ENCODE measurements at regions not wholly inside any gene's neighbourhood (a gene's known extent, or its start where the extent isn't known, plus 50 kb on each side); places are given as distances from the start of the nearest gene placed in this dataset.

DNA sequence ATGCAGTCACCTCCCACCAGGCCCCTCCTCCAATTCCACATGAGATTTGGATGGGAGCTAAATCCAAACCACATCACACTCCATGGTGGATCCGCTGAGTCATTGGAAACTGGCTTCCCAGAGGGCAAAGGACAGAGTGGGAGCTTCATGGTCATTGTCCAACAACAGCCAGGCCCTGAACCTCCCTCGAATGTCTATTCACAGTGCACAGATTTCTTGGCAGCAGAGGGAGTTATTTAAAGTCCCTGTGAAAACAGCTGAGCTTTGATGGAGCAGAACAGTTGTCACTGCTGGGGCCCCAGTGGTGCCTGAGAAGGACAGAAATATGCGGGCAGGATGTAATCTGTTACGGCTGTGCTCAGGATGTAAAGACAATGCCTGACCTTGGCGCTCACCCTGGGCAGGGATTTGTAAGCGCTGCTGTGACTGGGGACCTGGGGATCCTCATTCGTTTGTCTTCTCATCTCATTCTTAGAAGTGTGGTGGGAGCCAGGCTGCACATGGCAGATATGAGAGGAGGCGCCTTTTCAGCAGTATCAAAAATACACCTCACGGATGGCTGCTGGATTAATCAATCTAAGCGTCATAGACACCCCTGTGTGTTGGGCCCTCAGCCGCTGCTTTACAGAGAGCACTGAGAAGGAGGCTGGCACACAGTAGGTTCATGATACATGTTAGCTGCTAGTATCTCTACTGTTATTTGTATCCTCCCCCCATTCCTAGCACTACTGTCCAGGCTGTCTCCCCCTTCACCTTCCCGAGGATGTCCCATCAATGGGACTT, 439.4 kb downstream of the PTPRU start:
- Histone ChIP-seq H3K4me3 (ENCODE audit: low read depth, low read length) (no peak overlapping the region), H3K36me3 (ENCODE audit: control insufficient read depth, insufficient read depth, low read length) (no peaks in the 10 kb centered on the region), H3K27me3 (ENCODE audit: control insufficient read depth, insufficient read depth, low read length) (no peaks in the 10 kb centered on the region)
- DNase-seq (ENCODE audit: low read depth) = no peak
- TF ChIP-seq, protein P1, sequence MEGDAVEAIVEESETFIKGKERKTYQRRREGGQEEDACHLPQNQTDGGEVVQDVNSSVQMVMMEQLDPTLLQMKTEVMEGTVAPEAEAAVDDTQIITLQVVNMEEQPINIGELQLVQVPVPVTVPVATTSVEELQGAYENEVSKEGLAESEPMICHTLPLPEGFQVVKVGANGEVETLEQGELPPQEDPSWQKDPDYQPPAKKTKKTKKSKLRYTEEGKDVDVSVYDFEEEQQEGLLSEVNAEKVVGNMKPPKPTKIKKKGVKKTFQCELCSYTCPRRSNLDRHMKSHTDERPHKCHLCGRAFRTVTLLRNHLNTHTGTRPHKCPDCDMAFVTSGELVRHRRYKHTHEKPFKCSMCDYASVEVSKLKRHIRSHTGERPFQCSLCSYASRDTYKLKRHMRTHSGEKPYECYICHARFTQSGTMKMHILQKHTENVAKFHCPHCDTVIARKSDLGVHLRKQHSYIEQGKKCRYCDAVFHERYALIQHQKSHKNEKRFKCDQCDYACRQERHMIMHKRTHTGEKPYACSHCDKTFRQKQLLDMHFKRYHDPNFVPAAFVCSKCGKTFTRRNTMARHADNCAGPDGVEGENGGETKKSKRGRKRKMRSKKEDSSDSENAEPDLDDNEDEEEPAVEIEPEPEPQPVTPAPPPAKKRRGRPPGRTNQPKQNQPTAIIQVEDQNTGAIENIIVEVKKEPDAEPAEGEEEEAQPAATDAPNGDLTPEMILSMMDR (IDR thresholded peaks at IDR 0.05; ENCODE audit: insufficient read depth, low read length, poor library complexity, severe bottlenecking) = no peak

DNA sequence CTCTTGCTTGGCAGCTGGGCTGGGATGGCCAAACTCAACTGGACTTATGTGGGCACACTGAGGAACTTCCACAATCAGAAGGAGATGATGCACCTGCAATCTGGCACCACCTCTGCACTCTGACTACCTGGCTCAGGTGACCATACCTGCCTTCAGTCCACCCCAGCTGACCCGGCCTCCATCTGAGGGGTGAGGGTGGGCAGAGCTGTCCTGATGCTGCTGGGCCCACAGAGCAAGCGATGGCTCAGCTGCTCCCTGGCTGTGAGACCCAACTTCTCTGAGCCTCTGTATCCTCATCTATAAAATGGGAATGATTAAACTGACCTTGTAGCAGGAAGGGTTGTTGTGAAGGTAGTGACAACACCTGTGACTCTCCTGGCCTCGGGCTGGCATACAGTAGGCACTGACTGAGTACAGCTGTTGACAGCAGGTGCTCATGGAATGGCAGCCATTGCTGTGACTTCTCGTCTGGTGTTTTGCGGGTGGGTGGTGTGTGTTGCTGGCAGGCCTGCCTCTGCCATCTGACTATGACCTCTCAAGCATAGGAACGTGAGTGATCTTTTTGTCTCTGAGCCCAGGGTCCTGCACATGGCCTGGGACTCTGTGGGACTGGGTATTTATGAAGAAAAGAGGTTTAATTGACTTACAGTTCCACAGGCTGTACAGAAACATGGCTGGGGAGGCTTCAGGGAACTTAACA, 438.5 kb downstream of the PTPRU start:
- H3K4me3 ChIP-seq (ENCODE audit: low read depth, low read length) = no peak overlapping the region
- no peak for DNase-seq (ENCODE audit: low read depth)
- TF ChIP-seq, protein P1 (IDR thresholded peaks at IDR 0.05; ENCODE audit: insufficient read depth, low read length, poor library complexity, severe bottlenecking) = no peak
- H3K36me3 ChIP-seq (ENCODE audit: control insufficient read depth, insufficient read depth, low read length) = no peaks in the 10 kb centered on the region
- H3K27me3 ChIP-seq (ENCODE audit: control insufficient read depth, insufficient read depth, low read length) = no peaks in the 10 kb centered on the region

DNA sequence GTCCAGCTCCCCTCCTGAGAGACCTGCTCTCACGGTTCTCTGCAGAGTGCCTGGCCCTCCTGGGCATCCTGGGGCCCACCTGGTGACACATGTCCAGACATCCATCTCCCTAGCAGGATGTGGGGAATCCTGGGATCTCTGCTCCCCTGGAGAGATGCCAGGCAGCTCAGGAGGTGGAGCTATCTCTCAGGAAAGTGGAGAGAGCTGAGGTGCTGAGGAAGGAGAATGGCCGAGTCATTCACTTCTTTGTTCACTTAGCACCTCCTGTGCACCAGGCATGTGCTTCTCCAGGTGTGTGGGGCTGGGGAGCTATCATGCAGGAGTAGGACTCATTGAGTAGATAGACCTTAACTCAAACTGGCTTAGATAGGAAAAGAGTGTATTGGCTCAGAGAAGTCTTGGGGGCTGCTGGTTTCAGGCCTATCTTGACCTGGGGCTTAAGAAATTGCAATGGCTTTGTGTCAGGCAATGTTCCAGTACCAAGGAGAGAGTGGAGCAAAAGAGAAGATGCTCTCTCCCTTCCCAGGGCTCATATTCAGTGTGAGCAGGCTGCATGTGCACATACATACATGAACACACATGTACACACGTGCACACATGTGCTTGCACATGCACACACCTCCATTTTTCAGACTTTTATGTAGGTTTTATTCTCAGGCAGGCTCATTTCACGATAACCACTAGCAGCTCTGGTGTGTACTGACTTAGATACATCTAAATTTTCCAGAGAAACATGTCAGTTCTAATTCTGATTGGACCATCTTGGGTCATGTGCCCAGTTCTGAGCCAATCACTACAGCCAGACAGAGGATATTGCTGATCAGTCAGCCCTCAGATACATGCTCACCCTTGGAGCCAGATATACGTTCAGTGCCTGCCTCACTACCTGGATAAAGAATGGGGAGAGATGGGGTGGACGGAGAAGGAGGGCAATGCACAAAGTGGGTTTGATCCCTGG, 437.6 kb downstream of the PTPRU start:
- H3K4me3 ChIP-seq (ENCODE audit: low read depth, low read length) = no peak overlapping the region
- no peaks in the 10 kb centered on the region for H3K36me3 ChIP-seq (ENCODE audit: control insufficient read depth, insufficient read depth, low read length)
- TF ChIP-seq, protein P1 (IDR thresholded peaks at IDR 0.05; ENCODE audit: insufficient read depth, low read length, poor library complexity, severe bottlenecking) = no peak
- H3K27me3 ChIP-seq (ENCODE audit: control insufficient read depth, insufficient read depth, low read length) = no peaks in the 10 kb centered on the region
- DNase-seq (ENCODE audit: low read depth) = no peak

DNA sequence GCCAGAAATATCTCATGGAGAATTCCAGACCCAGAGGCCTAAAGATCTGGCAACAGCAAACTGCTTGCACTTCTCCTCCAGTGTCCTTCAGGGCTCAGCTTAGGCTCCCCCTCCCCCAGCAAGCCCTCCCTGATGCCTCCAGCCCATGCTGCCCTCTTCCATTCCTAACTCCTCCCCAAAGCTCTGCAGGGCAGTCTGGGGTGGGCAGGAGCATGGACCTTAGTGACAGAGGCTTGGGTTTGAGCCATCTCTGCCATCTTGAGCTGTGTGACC, 436.8 kb downstream of the PTPRU start:
- DNase-seq (ENCODE audit: low read depth) = no peak
- H3K36me3 ChIP-seq (ENCODE audit: control insufficient read depth, insufficient read depth, low read length) = no peaks in the 10 kb centered on the region
- TF ChIP-seq, protein P1 (IDR thresholded peaks at IDR 0.05; ENCODE audit: insufficient read depth, low read length, poor library complexity, severe bottlenecking) = no peak

DNA sequence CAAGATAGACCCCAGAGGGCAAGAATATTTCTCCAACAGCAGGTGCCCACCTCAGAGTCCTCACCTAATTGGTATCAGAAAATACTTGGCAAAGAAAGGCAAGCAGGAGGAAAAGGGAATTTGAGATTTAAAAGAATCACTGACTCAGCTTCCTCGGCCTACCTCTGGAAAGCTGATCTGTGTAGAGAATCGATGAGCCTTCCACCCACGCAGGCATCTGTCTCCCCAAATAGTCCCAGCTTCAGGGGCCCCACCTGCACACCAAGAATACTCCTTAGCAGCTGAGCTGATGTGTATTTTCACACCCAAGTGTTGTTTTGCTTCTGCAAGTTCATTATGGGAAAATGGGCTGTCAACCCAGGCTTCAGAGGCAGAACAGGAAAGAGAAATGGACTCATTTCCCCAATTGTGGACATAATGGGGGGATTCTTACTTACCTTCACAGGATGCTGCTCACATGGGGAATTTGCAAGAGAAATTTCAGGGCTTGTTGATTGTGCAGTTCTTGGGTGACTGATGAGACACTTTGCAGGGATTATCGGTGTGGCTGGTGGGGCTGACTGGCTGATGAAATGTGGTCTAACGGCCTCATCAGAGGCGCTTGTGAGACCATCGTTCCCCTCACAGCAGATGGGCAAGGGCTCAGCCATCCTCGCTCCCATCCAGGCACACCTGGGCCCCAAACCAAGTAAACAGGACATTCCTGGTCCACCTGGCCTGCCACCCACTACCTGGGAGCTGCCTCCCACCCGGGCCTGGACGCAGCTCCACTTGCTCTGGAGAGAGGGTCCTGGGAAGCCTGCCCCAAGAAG, 436.3 kb downstream of the PTPRU start:
- Histone ChIP-seq H3K27me3 (ENCODE audit: control insufficient read depth, insufficient read depth, low read length) (no peaks in the 10 kb centered on the region), H3K4me3 (ENCODE audit: low read depth, low read length) (no peak overlapping the region), H3K36me3 (ENCODE audit: control insufficient read depth, insufficient read depth, low read length) (no peaks in the 10 kb centered on the region)
- TF ChIP-seq, protein P1 (IDR thresholded peaks at IDR 0.05; ENCODE audit: insufficient read depth, low read length, poor library complexity, severe bottlenecking) = no peak
- no peak for DNase-seq (ENCODE audit: low read depth)

More for the DNA sequence above, 436.8 kb downstream of the PTPRU start:
- Histone ChIP-seq H3K4me3 (ENCODE audit: low read depth, low read length) (no peak overlapping the region), H3K27me3 (ENCODE audit: control insufficient read depth, insufficient read depth, low read length) (no peaks in the 10 kb centered on the region)

Measured in kidney epithelial cell (primary cell).